ENCODE measurements at regions not wholly inside any gene's neighbourhood (a gene's known extent, or its start where the extent isn't known, plus 50 kb on each side); places are given as distances from the start of the nearest gene placed in this dataset.

DNA sequence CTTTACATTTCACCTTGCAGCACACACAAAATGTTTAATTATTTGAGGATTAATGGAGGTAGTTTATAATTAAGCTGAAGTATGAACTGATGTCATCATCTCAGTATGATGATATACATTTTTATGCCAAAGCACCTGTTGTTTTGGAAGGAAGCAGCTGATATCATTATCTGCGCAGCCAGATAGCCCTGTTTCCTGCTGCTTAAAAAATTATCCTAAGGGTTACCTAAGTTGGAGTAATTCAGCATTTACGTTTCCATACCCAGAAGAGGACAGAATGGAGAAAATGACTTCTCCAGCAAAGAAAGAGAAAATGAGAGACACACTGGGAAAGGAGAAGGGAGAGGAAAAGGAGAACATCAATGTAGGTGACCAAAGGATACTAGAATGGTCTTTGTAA, 370.3 kb upstream of the PLSCR5 start:
- H4K5ac ChIP-seq (ENCODE audit: low read depth, low read length): no peak overlapping the region
- no peaks in the 10 kb centered on the region for H3K9me3 ChIP-seq (ENCODE audit: control insufficient read depth, insufficient read depth, low read length)
- H4K20me1 ChIP-seq (ENCODE audit: insufficient read depth, low read length): no peaks in the 10 kb centered on the region
- no peak overlapping the region for H2BK15ac ChIP-seq (ENCODE audit: low read depth, low read length)
- H2BK20ac ChIP-seq (ENCODE audit: low read depth, low read length): no peak overlapping the region
- no peak overlapping the region for H3K9ac ChIP-seq (ENCODE audit: low read depth, low read length)
- no peak for ATAC-seq (ENCODE audit: low read depth)
- intact Hi-C loops (cut with micrococcal nuclease): no loop called here
- H3K4ac ChIP-seq (ENCODE audit: low read depth, low read length): no peak overlapping the region
- H3K56ac ChIP-seq (ENCODE audit: extremely low read depth, insufficient read depth, low read length): no peak overlapping the region
- no peak for DNase-seq
- in situ Hi-C loops (cut with MboI; ENCODE audit: low sequenced_read_pairs): no loop called here
- TF ChIP-seq NFE2L2 (IDR thresholded peaks at IDR 0.05; ENCODE audit: low read depth, low read length) (no peak), POLR2A (IDR thresholded peaks at IDR 0.05; ENCODE audit: low read depth, low read length) (no peak), FOS (IDR thresholded peaks at IDR 0.05; ENCODE audit: low read depth, low read length) (no peak), CEBPB (IDR thresholded peaks at IDR 0.05; ENCODE audit: low read depth, low read length) (no peak)
- no TSS peak for BruUV-seq (replicated peaks)
- no peak overlapping the region for H3K18ac ChIP-seq (ENCODE audit: low read depth, low read length)
- no peak overlapping the region for H3K14ac ChIP-seq (replicated peaks; ENCODE audit: low read depth, low read length)
- no peak overlapping the region for H2AK9ac ChIP-seq (replicated peaks; ENCODE audit: low read depth, low read length, poor library complexity)
- H3K27me3 ChIP-seq (ENCODE audit: control insufficient read depth, insufficient read depth, low read length): no peaks in the 10 kb centered on the region
- no CpG with 5 or more reads among the region's 2 CpGs for WGBS, 2 experiments (ENCODE audit: extremely low coverage in 2 of 2, insufficient read length in 1 of 2)
- ChIA-PET CTCF (interaction anchor here (0.6 kb wide), 1 partner anchor 32 kb away, joined by 3 read pairs; no protein-coding TSS in a partner anchor), POLR2A (ENCODE audit: unreplicated experiment) (no interaction called here)
- dilution Hi-C loops (cut with HindIII; ENCODE audit: low sequenced_read_pairs, unreplicated experiment): no loop called here
- no peak overlapping the region for H2BK5ac ChIP-seq (ENCODE audit: low read depth, low read length, poor library complexity, severe bottlenecking)
- H4K8ac ChIP-seq (ENCODE audit: low read depth in 2 of 2, low read length in 2 of 2): no peak overlapping the region
- H3K23ac ChIP-seq (ENCODE audit: low read depth, low read length): no peak overlapping the region
- H4K91ac ChIP-seq (ENCODE audit: insufficient read depth, low read depth, low read length): no peak overlapping the region
- H3K27ac ChIP-seq (ENCODE audit: insufficient read depth, low read length): no peak overlapping the region
- H3K4me2 ChIP-seq (ENCODE audit: low read depth, low read length): no peak overlapping the region
- no peaks in the 10 kb centered on the region for H3K4me1 ChIP-seq (ENCODE audit: control insufficient read depth, insufficient read depth, low read length)
- H2AFZ ChIP-seq (replicated peaks; ENCODE audit: low read length, poor library complexity): no peak overlapping the region
- no peaks in the 10 kb centered on the region for H3K36me3 ChIP-seq (ENCODE audit: control insufficient read depth, insufficient read depth, low read length)
- H2BK120ac ChIP-seq (ENCODE audit: low read depth, low read length): no peak overlapping the region
- H2AK5ac ChIP-seq (ENCODE audit: low read depth, low read length): no peak overlapping the region
- no peak overlapping the region for H3K4me3 ChIP-seq (ENCODE audit: insufficient read depth, low read depth, low read length)
- no peaks in the 10 kb centered on the region for H3K79me1 ChIP-seq (ENCODE audit: low read depth in 1 of 2, low read length in 2 of 2)
- no peaks in the 10 kb centered on the region for H3K9me1 ChIP-seq (ENCODE audit: insufficient read depth, low read length)
